ENCODE measurements at regions not wholly inside any gene's neighbourhood (a gene's known extent, or its start where the extent isn't known, plus 50 kb on each side); places are given as distances from the start of the nearest gene placed in this dataset.
"Not testable (repeated sequence)": the region's sequence is repeated elsewhere in the genome, so short reads cannot be mapped to it uniquely, and the experiment has no call there.

DNA sequence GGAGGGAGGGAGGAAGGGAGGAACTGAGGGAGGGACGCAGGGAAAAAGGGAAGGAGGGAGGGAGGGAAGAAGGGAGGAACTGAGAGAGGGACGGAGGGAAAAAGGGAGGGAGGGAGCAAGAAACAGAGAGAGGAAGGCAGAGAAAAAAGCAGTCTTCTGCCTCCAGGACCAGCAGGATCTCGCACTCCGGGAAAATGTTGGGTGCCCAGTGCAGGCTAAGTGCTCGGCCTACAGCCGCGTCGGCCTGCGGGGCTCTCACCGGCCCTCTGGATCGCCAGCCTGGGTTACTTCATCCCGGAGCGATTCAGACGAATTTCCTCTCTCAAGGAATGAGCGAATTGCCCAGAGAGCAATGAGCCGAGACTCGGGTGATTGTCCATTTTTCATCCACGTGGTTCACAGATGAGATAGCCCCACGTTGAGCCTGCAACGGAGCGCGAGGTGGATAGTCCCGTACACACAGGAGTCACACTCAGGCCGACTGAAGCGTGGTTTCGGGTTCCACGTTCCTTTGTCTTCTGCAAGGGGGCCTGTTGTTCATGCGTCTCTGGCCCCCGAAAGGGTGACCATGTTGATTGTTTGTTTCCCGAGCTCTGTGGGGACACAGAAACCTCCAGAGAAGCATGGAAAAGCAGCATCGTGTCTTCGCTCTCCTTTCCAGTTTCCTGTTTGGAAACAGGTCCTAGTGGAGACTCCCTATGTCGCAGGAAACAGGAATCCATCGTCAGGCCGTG, 1937.1 kb upstream of the DEFB115 start:
- not testable (repeated sequence) for DNase-seq

DNA sequence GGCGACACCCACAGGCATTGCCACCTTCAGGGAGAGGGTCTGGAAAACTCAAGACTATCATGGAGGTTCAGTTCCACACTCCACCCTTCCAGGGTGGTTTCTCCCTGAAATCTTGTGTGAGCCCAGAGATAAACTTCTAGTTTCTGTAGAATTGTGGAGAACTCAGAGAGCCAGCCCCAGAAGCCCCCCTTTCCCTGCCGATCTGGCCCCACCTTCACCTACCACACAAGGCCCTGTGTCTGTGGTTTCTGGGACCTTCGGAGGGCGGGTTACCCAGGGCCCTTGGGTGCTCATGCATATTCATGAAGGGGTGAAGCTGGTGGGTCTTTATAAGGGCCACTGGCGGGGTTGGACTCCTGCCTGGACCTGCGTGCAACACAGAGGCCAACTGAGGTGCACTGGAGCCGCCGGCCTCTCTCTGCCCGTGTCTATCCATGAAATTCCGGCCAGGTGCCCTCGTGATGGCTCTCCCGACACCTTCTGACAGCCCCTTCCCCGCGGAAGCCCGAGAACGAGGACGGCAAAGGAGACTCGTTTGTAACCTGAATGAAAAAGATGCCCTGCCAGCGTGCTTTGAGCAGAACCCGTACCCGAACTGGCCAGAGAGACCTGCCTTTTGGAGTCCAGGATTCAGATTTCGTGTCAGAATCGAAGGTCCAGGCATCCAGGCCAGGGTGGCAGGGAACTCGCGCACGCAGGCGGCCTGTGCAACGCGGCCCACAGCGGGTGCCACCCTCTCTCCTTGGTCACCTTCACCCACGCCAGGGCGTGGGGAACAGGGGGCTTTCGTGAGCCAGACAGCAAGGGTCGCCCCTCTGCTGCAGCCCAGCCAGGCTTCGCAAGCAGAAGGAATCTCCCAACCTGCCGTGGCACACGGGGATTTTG, 1933.6 kb upstream of the DEFB115 start:
- not testable (repeated sequence) for DNase-seq

DNA sequence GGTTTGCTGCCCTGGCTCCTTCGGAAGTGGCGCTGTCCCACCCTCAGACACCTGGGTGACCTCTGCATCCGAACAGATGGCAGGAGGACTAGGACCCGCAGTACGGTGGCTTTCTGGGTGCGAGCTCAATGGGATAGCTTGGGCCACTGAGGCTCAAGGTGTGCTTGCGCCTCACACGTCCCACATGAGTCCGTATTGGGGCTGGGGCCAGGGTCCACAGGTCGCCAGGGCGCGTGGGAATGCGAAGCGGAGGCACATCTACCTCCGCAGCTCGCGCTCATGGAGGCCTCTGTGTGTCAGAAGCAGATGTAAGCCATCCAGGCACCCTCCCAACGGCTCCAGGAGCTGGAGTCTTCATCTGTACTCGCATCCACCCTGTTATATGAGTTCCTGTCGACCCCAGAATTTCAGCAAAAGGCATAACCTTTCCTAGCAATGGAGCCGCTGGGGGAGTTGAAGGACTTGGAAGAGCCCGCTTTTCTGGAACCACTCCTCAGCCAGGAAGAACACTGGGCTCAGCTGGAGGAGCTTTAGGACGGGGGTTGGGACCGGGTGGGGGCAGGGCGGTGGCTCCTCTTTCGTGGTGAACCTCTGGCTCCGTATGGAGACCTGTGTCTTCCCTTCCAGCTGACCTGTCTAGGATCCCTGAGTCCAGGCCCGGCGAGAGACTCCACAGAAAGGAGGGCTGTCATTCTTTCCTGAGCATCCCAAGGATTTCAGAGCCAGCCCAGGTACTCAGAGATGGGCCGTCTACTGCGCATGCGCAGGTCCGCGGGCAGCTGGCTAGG, 1932.8 kb upstream of the DEFB115 start:
- not testable (repeated sequence) for DNase-seq

DNA sequence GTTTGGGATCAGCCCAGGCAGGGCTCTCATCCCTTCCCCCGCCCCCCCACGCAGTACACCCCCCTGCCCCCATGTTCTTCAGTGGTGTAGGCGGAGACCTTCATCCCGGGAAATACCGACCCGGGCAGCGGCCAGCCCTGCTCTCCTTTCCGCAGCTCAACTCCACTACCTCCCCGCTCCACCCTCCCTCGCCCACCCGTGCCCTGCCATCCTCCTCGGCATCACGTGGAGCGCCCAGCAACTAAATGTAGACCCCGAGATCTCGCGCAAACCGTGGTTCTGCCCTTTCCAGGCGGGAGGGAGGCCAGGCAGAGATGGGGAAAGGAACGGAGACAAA, 1932.2 kb upstream of the DEFB115 start:
- no peak for DNase-seq

DNA sequence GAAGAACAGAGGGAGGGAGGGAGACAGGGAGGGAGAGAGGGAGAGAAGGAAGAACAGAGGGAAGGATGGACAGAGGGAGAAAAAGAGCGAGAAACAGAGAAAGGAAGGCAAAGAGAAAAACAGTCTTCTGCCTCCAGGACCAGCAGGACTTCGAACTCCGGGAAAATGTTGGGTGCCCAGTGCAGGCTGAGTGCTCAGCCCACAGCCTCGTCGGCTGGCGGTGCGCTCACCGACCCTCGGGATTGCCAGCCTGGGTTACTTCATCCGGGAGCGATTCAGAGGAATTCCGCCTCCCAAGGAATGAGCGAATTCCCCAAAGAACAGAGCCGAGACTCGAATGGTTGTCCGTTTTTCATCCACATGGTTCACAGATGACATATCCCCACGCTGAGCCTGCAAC, 1931.7 kb upstream of the DEFB115 start:
- DNase-seq = not testable (repeated sequence)

DNA sequence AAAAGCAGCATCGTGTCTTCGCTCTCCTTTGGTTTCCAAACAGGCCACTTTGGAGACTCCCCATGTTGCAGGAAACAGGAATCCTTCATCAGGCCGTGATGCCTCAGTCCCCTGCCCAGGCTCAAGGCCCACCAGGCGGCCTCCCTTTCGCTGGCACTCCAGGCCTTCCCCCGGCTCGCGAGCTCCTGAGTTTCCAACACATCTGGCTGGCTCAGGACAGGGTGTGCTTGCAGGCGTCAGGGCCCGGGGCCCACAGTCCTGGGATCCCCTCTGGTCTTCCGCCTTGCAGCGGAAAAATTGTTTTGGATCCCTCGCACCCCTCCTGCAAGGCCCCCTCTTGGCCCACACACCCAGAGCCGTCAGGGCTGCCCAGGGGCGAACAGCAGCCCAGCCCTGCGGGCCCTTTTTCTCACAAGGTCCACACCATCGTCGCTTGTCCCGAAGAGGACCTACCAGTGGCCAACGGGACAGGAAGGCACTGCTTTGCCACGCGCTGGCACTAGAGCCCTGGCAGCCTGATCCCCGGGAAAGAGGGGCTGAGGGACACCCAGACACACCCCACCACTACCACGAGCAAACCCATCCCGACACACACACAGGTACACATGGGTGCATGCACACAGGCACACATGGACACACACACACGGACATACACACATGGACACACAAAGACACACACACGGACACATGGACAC, 1930.9 kb upstream of the DEFB115 start:
- no peak for DNase-seq

DNA sequence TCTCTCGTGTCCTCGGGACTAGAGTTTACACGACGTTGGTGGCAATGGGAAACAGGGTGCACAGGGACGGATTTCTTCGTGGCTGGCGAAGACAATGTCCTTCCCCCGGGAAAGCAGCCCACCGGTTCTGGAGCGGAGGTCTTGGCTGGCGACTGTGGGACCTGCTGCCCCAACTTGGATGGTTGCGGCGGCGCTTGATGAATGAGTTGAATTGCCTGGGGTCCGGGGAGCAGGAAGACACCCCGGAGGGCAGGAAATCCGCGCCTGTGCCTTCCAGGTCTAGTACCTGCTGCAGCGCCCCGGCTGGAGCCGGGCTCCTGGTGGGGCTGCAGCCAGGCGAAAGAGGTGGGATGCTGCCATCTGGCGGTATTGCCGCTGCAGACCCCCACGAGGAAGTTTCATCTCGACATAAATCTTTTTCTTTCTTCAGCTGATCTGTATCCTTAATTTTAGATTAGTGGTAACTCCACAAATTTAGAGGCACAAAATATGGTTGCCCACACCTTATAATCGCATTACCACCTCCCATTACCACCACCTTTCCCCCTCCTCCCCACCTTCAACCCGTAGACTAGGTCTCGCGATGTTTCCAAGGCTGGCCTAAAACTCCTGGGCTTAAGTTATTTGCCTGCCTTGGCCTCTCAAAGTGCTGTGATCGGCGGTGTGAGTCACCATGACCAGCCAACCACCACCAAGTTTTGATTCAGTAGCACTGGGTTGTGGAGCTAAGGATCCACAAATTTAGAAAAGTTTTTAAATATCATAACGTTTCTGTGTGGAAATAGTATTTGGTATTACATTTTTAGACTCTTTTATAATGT, 1929.7 kb upstream of the DEFB115 start:
- DNase-seq = peak; percentile 76

DNA sequence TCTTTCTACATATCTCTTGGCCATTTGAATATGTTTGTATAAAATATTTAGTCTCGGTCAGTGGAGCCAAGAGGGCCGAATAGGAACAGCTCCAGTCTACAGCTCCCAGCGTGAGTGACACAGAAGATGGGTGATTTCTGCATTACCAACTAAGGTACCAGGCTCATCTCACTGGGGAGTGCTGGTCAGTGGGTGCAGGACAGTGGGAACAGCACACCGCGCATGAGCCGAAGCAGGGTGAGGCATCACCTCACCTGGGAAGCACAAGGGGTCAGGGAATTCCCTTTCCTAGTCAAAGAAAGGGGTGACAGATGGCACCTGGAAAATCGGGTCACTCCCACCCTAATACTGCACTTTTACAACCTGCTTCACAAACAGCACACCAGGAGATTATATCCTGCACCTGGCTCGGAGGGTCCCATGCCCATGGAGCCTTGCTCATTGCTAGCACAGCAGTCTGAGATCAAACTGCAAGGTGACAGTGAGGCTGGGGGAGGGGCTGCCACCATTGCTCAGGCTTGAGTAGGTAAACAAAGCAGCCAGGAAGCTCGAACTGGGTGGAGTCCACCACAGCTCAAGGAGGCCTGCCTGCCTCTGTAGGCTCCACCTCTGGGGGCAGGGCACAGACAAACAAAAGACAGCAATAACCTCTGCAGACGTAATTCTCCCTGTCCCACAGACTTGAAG, 1926.9 kb upstream of the DEFB115 start:
- not testable (repeated sequence) for DNase-seq

DNA sequence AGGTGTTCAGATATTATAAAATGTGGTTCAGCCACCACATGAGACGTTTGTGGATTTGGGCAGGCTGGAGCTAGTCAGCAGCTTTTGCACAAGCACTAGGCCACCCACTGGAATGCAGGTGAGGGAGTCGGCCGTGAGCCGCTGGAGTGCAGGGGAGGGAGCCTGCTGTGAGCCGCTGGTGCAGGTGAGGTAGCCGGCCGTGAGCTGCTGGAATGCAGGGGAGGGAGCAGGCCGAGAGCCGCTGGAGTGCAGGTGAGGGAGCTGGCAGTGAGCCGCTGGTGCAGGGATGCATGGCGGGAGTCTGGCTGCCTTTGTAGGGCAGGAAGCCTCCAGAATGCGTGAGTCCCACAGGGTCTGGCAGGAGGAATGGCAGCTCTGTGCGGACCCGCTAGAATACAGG, 1907.6 kb upstream of the DEFB115 start:
- DNase-seq = no peak

DNA sequence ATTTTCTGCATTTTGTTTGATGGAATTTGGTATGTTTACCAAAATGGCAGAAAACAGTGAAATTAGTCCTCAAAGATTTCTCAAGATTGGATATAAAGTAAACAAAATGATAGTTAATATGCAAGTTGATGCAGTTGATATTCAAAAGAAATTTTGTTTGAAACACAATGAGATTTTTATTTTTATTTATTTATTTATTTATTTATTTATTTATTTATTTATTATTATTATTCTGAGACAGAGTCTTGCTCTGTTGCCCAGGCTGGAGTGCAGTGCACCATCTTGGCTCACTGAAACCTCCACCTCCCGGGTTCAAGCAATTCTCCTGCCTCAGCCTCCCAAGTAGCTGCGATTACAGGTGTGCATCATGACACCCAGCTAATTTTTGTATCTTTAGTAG, 1881.5 kb upstream of the DEFB115 start:
- not testable (repeated sequence) for DNase-seq

DNA sequence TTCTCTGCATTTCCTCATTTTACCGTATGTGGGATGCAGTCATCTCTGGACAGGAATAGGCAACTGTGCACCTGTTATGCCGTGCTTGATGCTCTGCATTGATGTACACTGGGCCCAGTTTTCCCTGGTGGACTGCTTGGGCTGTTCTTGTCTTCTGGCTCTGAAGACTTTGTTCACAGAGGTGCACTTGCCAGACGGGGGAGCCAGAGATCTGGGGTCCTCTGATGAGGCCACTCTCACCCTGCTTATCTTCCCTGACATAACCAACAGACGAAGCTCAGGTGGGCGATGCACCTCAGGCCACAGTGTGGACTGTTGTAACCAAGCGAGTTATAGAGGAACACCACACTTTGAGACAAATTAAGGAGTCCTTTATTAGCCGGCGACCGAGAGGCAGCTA, 1864.6 kb upstream of the DEFB115 start:
- DNase-seq = not testable (repeated sequence)

DNA sequence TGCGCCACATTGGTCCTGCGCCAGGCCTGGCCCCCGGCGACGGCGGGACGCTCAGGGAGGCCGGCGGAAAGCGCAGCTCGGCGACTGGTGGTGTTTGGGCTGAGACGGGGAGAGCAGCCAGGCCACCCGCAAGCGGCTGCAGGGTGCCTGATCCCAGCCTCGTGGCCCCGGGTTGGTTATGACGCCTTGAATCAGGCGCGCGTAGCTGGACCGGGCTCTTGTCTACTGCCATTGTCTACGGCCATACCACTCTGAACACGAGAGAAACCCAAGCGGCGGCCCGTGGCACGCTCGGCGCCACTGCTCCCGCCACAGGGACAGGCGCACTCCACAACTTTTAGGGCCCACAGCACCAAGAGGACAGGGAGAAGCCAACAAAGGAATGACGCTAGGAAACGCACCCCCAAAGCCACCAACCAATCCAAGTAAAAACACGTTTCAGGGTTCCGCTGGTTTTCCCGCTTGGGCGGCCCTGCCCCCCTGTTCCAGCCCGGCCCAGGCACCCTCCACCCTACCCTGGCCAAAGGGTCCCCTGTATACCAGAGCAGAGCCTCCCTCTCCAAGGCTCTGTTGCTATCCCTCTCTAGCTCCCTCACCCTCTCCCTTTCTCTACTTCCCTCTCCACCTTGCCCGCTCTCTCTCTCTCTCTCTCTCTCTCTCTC, 1849.3 kb upstream of the DEFB115 start:
- DNase-seq = no peak

DNA sequence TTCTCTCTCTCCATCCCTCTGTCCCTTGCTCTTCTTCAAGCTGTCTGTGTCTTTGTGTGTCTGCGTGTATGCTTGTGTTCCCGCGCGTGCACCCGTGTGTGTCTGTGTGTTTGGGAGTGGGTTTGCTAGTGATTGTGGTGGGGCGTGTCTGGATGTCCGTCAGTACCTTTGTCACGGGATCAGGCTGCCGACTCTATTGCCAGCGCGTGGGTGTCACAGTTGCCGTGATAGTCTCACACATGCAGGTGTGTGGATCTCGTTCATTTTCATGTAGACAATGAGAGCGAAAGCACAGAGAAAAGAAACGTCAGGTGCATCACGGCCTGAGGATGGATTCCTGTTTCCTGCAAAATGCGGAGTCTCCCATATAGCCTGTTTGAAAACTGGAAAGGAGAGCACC, 1848.8 kb upstream of the DEFB115 start:
- DNase-seq = not testable (repeated sequence)

DNA sequence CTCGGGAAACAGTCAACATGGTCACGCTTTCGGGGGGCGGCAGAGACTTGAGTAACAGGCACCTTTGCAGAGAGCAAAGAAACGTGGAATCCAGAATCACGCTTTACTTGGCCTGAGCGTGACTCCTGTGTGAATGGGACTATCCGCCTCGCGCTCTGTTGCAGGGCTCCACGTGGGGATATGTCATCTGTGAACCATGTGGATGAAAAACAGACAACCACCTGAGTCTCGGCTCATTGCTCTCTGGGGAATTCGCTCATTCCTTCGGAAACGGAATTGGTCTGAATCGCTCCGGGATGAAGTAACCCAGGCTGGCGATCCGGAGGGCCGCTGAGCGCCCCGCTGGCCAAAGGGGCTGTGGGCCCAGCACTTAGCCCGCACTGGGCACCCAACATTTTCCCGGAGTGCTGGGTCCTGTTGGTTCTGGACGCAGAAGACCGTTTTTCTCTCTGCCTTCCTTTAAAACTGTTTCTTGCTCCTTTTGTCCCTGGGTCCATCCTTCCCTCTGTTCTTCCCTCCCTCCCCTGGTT, 1848.2 kb upstream of the DEFB115 start:
- DNase-seq = not testable (repeated sequence)

DNA sequence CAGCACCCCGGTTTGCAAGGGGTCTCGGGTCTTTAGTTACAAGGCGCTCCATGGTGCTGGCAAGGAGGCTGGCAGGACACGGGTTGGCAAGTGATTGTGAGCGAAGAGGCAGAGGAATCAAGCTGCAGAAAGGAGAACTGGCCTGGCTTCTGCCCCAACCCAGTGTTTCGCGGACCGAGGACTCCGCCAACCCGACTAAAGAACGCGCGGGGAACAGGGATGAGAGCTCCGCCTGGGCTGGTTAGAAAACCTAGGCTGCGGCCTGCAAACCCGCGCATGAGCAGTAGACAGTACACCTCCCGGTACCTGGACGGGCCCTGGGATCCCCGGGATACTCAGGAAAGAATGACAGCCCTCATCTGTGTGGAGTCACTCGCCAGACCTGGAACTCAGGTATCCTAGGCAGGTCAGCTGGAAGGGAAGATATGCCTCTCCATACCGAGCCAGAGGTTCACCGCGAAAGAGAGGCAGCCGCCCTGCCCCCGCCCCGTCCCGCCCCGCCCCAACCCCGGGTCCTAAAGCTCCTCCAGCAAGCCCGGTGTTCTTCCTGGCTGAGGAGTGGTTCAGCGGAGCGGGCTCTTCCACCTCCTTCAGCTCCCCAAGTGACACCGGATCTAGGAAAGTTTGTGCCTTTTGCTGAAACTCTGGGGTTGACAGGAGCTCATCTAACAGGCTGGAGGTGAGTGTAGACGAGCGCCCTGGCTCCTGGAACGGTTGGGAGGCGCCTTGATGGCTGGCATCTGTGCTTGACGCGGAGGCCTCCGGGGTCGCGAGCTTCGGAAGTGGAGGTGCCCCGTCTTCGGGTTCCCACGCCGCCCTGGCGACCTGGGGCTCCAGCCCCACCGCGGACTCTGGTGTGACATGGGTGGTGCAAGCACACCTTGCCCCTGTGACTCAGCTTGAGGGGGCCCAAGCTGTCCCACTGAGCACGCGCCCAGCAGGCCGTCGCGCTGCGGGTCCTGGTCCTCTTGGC, 1847.3 kb upstream of the DEFB115 start:
- DNase-seq = no peak

DNA sequence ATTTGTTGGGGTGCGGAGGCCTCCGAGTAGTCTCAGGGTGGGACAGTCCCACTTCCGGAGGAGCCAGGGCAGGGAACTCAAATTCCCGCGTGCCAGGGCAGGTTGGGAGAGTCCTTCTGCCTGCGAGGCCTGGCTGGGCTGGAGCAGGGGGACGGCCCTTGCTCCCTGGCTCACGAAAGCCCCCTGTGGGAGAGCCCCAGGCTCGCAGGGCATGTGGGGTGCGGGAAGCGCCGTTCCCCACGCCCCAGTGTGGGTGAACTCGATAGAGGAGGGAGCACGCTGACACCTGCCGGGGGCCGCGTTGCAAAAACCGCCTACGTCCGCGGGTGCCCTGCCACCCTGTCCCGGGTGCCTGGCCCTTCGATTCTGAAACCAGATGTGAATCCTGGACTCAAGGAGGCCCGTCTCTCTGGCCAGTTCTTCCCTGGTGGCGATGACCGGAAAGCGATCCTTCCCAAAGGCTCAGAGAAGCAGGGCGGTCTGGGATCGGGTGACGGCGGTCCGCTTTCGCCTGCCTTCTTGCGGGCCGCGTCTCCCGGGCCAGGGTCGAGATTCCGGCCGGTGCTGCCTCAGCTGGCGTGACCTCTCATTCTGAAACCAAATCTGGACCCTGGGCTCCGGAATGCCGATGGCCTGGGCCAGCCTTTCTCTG, 1846.5 kb upstream of the DEFB115 start:
- no peak for DNase-seq

DNA sequence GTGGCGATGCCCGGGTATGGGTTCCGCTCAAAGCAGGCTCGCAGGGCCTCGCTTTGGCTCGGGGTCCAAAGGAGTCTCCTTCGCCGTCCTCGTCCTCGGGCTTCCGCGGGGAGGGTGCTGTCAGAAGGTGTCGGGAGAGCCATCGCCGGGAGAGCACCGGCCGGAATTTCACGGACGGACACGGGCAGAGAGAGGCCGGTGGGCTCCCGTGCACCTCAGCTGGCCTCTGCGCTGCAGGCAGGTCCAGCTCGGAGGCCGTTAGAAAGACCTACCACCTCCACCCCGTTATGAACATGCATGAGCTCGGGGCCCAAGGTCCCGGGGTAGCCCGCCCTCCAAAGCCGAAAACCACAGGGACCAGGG, 1846.0 kb upstream of the DEFB115 start:
- DNase-seq = not testable (repeated sequence)

DNA sequence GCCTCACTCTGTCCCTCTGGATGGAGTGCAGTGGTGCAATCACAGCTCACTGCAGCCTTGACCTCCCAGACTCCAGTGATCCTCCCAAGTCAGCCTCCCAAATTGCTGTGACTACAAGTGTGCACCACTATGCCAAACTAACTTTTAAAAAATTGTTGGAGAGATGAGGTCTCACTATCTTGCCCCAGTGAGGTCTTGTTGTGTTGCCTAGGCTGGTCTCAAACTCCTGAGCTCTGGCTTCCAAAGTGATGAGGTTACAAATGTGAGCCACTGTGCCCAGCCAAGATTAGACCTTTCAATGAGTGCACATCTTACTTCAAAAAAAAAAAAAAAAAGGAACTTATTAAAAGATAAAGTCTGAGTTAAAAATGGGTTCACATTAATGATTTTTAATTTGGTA, 1838.1 kb upstream of the DEFB115 start:
- DNase-seq = no peak
